ENCODE measurements at regions not wholly inside any gene's neighbourhood (a gene's known extent, or its start where the extent isn't known, plus 50 kb on each side); places are given as distances from the start of the nearest gene placed in this dataset.

- TF ChIP-seq CTCF (conservative IDR thresholded peaks at IDR 0.05 in 1 of 2, IDR thresholded peaks at IDR 0.05 in 1 of 2; ENCODE audit: extremely low read depth in 1 of 2, insufficient read depth in 1 of 2, low read depth in 1 of 2, low read length in 2 of 2) (no peak), EZH2 (IDR thresholded peaks at IDR 0.05; ENCODE audit: borderline replicate concordance, low read length) (no peak)
These were observed 167.8 kb downstream of the C11orf91 start for GRCh38 chr11:33532720-33533385.

Measured in mammary epithelial cell (primary cell).